NCI-H146 (cell line): ENCODE measurements at regions not wholly inside any gene's neighbourhood (a gene's known extent, or its start where the extent isn't known, plus 50 kb on each side); places are given as distances from the start of the nearest gene placed in this dataset.
"Not testable (repeated sequence)": the region's sequence is repeated elsewhere in the genome, so short reads cannot be mapped to it uniquely, and the experiment has no call there.

Experiments
- DNase-seq: peaks from one replicate; lab custom pipeline; 2025; lab: John Stamatoyannopoulos, UW

- not testable (repeated sequence) for DNase-seq
Observed at GRCh38 chr10:45056806-45057205, 56.1 kb downstream of the ZNF22 start.

GRCh38 chr10:45058580-45058979 is 57.9 kb downstream of the ZNF22 start:
- no peak for DNase-seq

- DNase-seq = no peak
Observed at GRCh38 chr10:45058992-45059561, 58.4 kb downstream of the ZNF22 start.

- DNase-seq = no peak
Observed at GRCh38 chr10:45059632-45060031, 58.9 kb downstream of the ZNF22 start.

GRCh38 chr10:45061982-45062381 is 61.3 kb downstream of the ZNF22 start:
- no peak for DNase-seq

GRCh38 chr10:45063591-45064231 is 63.0 kb downstream of the ZNF22 start:
- no peak for DNase-seq

GRCh38 chr10:45064998-45065397 is 64.3 kb downstream of the ZNF22 start:
- no peak for DNase-seq

GRCh38 chr10:45071043-45071813 is 70.5 kb downstream of the ZNF22 start:
- DNase-seq = no peak

GRCh38 chr10:45075216-45075615 is 74.5 kb downstream of the ZNF22 start:
- DNase-seq = no peak

- DNase-seq = no peak
Observed at GRCh38 chr10:45075826-45076380, 75.2 kb downstream of the ZNF22 start.

- DNase-seq = no peak
Observed at GRCh38 chr10:45076891-45077290, 76.2 kb downstream of the ZNF22 start.

GRCh38 chr10:45080331-45080730 is 79.6 kb downstream of the ZNF22 start:
- no peak for DNase-seq

GRCh38 chr10:45082176-45082575 is 81.5 kb downstream of the ZNF22 start:
- no peak for DNase-seq

- no peak for DNase-seq
Observed at GRCh38 chr10:45091968-45092367, 91.2 kb downstream of the ZNF22 start.

GRCh38 chr10:45093945-45094344 is 93.2 kb downstream of the ZNF22 start:
- no peak for DNase-seq

GRCh38 chr10:45095286-45095685 is 94.6 kb downstream of the ZNF22 start:
- no peak for DNase-seq

GRCh38 chr10:45096001-45096400 is 95.3 kb downstream of the ZNF22 start:
- DNase-seq = no peak

- no peak for DNase-seq
Observed at GRCh38 chr10:45100429-45100828, 99.7 kb downstream of the ZNF22 start.

- no peak for DNase-seq
Observed at GRCh38 chr10:45104674-45105073, 104.0 kb downstream of the ZNF22 start.

GRCh38 chr10:45105309-45105708 is 104.6 kb downstream of the ZNF22 start:
- not testable (repeated sequence) for DNase-seq

- DNase-seq = no peak
Observed at GRCh38 chr10:45106236-45106856, 105.6 kb downstream of the ZNF22 start.

- DNase-seq = no peak
Observed at GRCh38 chr10:45111509-45111908, 110.8 kb downstream of the ZNF22 start.

- DNase-seq = not testable (repeated sequence)
Observed at GRCh38 chr10:45117940-45118339, 117.2 kb downstream of the ZNF22 start.
